ENCODE measurements at regions not wholly inside any gene's neighbourhood (a gene's known extent, or its start where the extent isn't known, plus 50 kb on each side); places are given as distances from the start of the nearest gene placed in this dataset.
A peak's percentile ranks its signal among the peaks of the same experiment; 100 is the strongest.
"Not testable (repeated sequence)": the region's sequence is repeated elsewhere in the genome, so short reads cannot be mapped to it uniquely, and the experiment has no call there.

GRCh38 chr6:15885624-15886023, 222.8 kb upstream of the DTNBP1 start:
- FAIRE-seq (no peak), DNase-seq (ENCODE audit: extremely low spot score, insufficient read length, low read depth) (no peak)

GRCh38 chr6:15883593-15883992, 220.8 kb upstream of the DTNBP1 start:
- FAIRE-seq = not testable (repeated sequence)

GRCh38 chr6:15882915-15883314, 220.1 kb upstream of the DTNBP1 start:
- DNase-seq (ENCODE audit: extremely low spot score, insufficient read length, low read depth) = no peak
- FAIRE-seq = no peak

More at GRCh38 chr6:15883593-15883992, 220.8 kb upstream of the DTNBP1 start:
- DNase-seq (ENCODE audit: extremely low spot score, insufficient read length, low read depth) = not testable (repeated sequence)

GRCh38 chr6:15882345-15882744, 219.5 kb upstream of the DTNBP1 start:
- no peak for DNase-seq (ENCODE audit: extremely low spot score, insufficient read length, low read depth)
- FAIRE-seq = no peak

- DNase-seq (ENCODE audit: extremely low spot score, insufficient read length, low read depth) (no peak), FAIRE-seq (no peak)
These were observed 218.3 kb upstream of the DTNBP1 start for GRCh38 chr6:15881150-15881549.

- DNase-seq (ENCODE audit: extremely low spot score, insufficient read length, low read depth) (no peak), FAIRE-seq (peak; percentile 5)
These were observed 217.6 kb upstream of the DTNBP1 start for GRCh38 chr6:15880262-15880973.

GRCh38 chr6:15879371-15880261, 216.8 kb upstream of the DTNBP1 start:
- FAIRE-seq (peak; percentile 91), DNase-seq (ENCODE audit: extremely low spot score, insufficient read length, low read depth) (peak; percentile 46)

GRCh38 chr6:15877231-15877630, 214.4 kb upstream of the DTNBP1 start:
- no peak for FAIRE-seq
- DNase-seq (ENCODE audit: extremely low spot score, insufficient read length, low read depth) = no peak

GRCh38 chr6:15876406-15876805, 213.6 kb upstream of the DTNBP1 start:
- no peak for DNase-seq (ENCODE audit: extremely low spot score, insufficient read length, low read depth)
- FAIRE-seq = peak; percentile 61

- DNase-seq (ENCODE audit: extremely low spot score, insufficient read length, low read depth) (no peak), FAIRE-seq (no peak)
These were observed 213.0 kb upstream of the DTNBP1 start for GRCh38 chr6:15875797-15876196.

GRCh38 chr6:15874821-15875220, 212.0 kb upstream of the DTNBP1 start:
- no peak for FAIRE-seq
- DNase-seq (ENCODE audit: extremely low spot score, insufficient read length, low read depth) = no peak

- FAIRE-seq (peak; percentile 31), DNase-seq (ENCODE audit: extremely low spot score, insufficient read length, low read depth) (no peak)
These were observed 211.5 kb upstream of the DTNBP1 start for GRCh38 chr6:15874326-15874725.

GRCh38 chr6:15872241-15873103, 209.6 kb upstream of the DTNBP1 start:
- DNase-seq (ENCODE audit: extremely low spot score, insufficient read length, low read depth) (no peak), FAIRE-seq (no peak)

- DNase-seq (ENCODE audit: extremely low spot score, insufficient read length, low read depth) = no peak
- FAIRE-seq = no peak
These were observed 208.4 kb upstream of the DTNBP1 start for GRCh38 chr6:15871276-15871675.

GRCh38 chr6:15870333-15871043, 207.7 kb upstream of the DTNBP1 start:
- DNase-seq (ENCODE audit: extremely low spot score, insufficient read length, low read depth) (no peak), FAIRE-seq (no peak)

- no peak for FAIRE-seq
- no peak for DNase-seq (ENCODE audit: extremely low spot score, insufficient read length, low read depth)
These were observed 201.9 kb upstream of the DTNBP1 start for GRCh38 chr6:15864708-15865062.

GRCh38 chr6:15864038-15864707, 201.3 kb upstream of the DTNBP1 start:
- DNase-seq (ENCODE audit: extremely low spot score, insufficient read length, low read depth) (no peak), FAIRE-seq (no peak)

GRCh38 chr6:15862810-15863209, 200.0 kb upstream of the DTNBP1 start:
- FAIRE-seq (no peak), DNase-seq (ENCODE audit: extremely low spot score, insufficient read length, low read depth) (no peak)

- FAIRE-seq = no peak
- DNase-seq (ENCODE audit: extremely low spot score, insufficient read length, low read depth) = no peak
These were observed 198.7 kb upstream of the DTNBP1 start for GRCh38 chr6:15861486-15861885.
